Heart right ventricle (tissue), 16 donors: ENCODE measurements at regions not wholly inside any gene's neighbourhood (a gene's known extent, or its start where the extent isn't known, plus 50 kb on each side); places are given as distances from the start of the nearest gene placed in this dataset.

Source experiments
- ATAC-seq, 8 donors: fragments of 200-7000 bp; cut with Tn5 transposase; one replicate each; pipeline ENCODE4 v1.9.1; 2020; ENCODE audit warnings: mild to moderate bottlenecking in 8 of 8, moderate library complexity in 8 of 8, moderate number of reproducible peaks in 1 of 8
- DNase-seq, 2 donors: peaks; one replicate each; pipeline ENCODE4 v3.0.0-alpha.2; 2020
- H3K27ac ChIP-seq, 10 donors: fragments of 200-600 bp; sonication (generic) in 2 of 10; one replicate each; pipeline versions ENCODE4 v1.5.0 to v1.8.0; 2020 to 2022; ENCODE audit warnings: mild to moderate bottlenecking in 3 of 10
- H3K27me3 ChIP-seq, 7 donors: fragments of 200-600 bp; one replicate each; pipeline ENCODE4 v1.8.0; 2021 to 2022; ENCODE audit warnings: mild to moderate bottlenecking in 2 of 7
- H3K36me3 ChIP-seq, 9 donors: fragments of 200-600 bp; sonication (generic) in 1 of 9; one replicate each; pipeline versions ENCODE4 v1.5.0 to v1.8.0; 2020 to 2022; ENCODE audit warnings: mild to moderate bottlenecking in 2 of 9
- H3K4me1 ChIP-seq, 9 donors: fragments of 200-600 bp; sonication (generic) in 1 of 9; one replicate each; pipeline versions ENCODE4 v1.5.0 to v1.8.0; 2020 to 2022; ENCODE audit warnings: mild to moderate bottlenecking in 4 of 9
- H3K4me3 ChIP-seq, 10 donors: fragments of 200-600 bp; sonication (generic) in 2 of 10; one replicate each; pipeline versions ENCODE4 v1.5.0 to v1.8.0; 2020 to 2022; ENCODE audit warnings: mild to moderate bottlenecking in 7 of 10, moderate library complexity in 2 of 10
- H3K9me3 ChIP-seq, 11 donors: fragments of 200-600 bp in 10 of 11; sonication (generic) in 2 of 11; one replicate each; pipeline versions ENCODE4 v1.5.0 to v1.8.0; 2013 to 2022; ENCODE audit warnings: mild to moderate bottlenecking in 2 of 11, control low read depth in 1 of 11, moderate library complexity in 1 of 11
- WGBS, 2 donors: extraction: QIAGEN DNeasy Blood & Tissue Kit; methylation state at CpG; one replicate each; pipeline ENCODE4 v1.1.7; 2013; ENCODE audit warnings: inconsistent platforms in 1 of 2; 5-methylcytosine and 5-hydroxymethylcytosine counted together
- intact Hi-C, 10 donors: fragments of 100-400 bp; cut with DNase I; formaldehyde crosslinking; loops; one replicate each; pipeline versions ENCODE4 v1.11.1 to v1.14.2; 2022
- TF ChIP-seq, protein P1 (sequence below), 9 donors: fragments of 200-600 bp; sonication (generic) in 2 of 9; IDR thresholded peaks; one replicate each; pipeline versions ENCODE4 v1.5.0 to v1.8.0; 2021 to 2022; ENCODE audit warnings: antibody characterized with exemption in 9 of 9, mild to moderate bottlenecking in 5 of 9, moderate library complexity in 1 of 9
- donor health status: Arrhythmogenic right ventricular cardiomyopathy.
- donor health status: ischemic (EF 13 %, LVEDD 7.1; RV severe dilation, severe dysfunction).
- donor health status: healthy with polysubstance abuse.
- donor health status: DM: no; HTN: yes; CAD: no.
- donor health status: DM: no; HTN: no; CAD: no.
- donor health status: ischemic (EF 25% LVEDD 6.9; RV normal size, moderate dysfunction).
- donor health status: ischemic (EF 25% LVEDD 5.7; RV mildly dilated, moderate dysfunction).
- donor health status: healthy.
- donor health status: DM: yes; HTN: yes; CAD: no.
- donor health status: Ischemic cardiomyopathy.
- donor health status: ischemic (EF 35%, LVEDD 5.7; RV mildly dilated, moderate dysfunction).
- donor health status: nonischemic (EF 11% LVEDD 7.7; RV severe dilation, severe dysfunction).
- donor health status: DM: yes; HTN: yes; CAD: no.
- donor health status: PGD.
- donor health status: ischemic (EF 29% LVEDD 5.4; RV normal size, mild dysfunction).
- donor health status: nonischemic (EF 23%, LVEDD 6.1; RV moderate dilation, normal function).

DNA sequence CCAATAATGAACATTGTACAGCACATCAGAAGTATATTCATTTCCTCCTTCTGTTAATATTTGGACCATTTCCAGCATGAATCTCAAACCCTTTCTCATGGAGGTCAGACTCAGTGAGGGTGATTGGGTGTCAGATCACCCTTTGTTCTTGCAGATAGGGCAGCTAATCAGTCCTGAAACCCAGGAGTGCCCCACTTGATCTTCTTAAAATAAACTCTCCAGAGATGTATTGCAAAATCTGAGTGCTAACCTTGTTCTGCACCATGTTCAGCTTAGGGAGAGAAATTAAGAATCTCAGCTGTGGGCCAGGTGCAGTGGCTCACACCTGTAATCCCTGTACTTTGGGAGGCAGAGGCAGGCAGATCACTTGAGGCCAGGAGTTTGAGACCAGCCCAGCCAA, 869.4 kb downstream of the TYW1 start:
- H3K4me3 ChIP-seq: no peak overlapping the region
- no peak overlapping the region for H3K27ac ChIP-seq
- intact Hi-C loops: no loop called here
- no peaks in the 10 kb centered on the region for H3K36me3 ChIP-seq
- DNase-seq (no peak), ATAC-seq (peak in 1 of 8 donors; percentile 41)
- TF ChIP-seq, protein P1, sequence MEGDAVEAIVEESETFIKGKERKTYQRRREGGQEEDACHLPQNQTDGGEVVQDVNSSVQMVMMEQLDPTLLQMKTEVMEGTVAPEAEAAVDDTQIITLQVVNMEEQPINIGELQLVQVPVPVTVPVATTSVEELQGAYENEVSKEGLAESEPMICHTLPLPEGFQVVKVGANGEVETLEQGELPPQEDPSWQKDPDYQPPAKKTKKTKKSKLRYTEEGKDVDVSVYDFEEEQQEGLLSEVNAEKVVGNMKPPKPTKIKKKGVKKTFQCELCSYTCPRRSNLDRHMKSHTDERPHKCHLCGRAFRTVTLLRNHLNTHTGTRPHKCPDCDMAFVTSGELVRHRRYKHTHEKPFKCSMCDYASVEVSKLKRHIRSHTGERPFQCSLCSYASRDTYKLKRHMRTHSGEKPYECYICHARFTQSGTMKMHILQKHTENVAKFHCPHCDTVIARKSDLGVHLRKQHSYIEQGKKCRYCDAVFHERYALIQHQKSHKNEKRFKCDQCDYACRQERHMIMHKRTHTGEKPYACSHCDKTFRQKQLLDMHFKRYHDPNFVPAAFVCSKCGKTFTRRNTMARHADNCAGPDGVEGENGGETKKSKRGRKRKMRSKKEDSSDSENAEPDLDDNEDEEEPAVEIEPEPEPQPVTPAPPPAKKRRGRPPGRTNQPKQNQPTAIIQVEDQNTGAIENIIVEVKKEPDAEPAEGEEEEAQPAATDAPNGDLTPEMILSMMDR (IDR thresholded peaks at IDR 0.05): no peak
- H3K9me3 ChIP-seq: peaks cover 0 to 29% (median 6%) of the 10 kb centered on the region in 11 donors
- peaks cover 0 to 3% (median 0%) of the 10 kb centered on the region in 7 donors for H3K27me3 ChIP-seq
- H3K4me1 ChIP-seq: no peaks in the 10 kb centered on the region

DNA sequence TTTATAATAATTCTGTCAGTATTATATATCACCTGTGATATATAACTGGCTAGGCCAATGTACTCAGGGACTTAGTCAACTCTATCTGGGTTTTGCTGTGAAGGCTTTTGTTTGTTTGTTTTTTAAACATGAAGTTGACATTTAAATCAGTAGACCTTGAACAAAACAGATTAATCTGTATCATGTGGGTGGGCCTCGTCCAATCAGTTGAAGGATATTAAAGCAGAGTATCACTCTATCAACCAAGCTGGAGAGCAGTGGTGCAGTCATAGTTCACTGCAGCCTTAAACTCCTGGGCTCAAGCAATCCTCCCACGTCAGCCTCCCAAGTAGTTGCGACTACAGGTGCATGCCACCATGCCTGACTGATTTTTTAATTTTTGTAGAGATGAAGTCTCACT, 870.2 kb downstream of the TYW1 start:
- peaks cover 0 to 3% (median 0%) of the 10 kb centered on the region in 7 donors for H3K27me3 ChIP-seq
- H3K36me3 ChIP-seq: no peaks in the 10 kb centered on the region
- TF ChIP-seq, protein P1 (IDR thresholded peaks at IDR 0.05): no peak
- no peak overlapping the region for H3K4me3 ChIP-seq
- intact Hi-C loops: no loop called here
- no peak overlapping the region for H3K27ac ChIP-seq
- peaks cover 0 to 22% (median 2%) of the 10 kb centered on the region in 11 donors for H3K9me3 ChIP-seq
- no peak for ATAC-seq
- no peak for DNase-seq
- 88 to 91% methylated on average over 3 of the region's 3 CpGs for WGBS, 2 donors
- H3K4me1 ChIP-seq: no peaks in the 10 kb centered on the region

DNA sequence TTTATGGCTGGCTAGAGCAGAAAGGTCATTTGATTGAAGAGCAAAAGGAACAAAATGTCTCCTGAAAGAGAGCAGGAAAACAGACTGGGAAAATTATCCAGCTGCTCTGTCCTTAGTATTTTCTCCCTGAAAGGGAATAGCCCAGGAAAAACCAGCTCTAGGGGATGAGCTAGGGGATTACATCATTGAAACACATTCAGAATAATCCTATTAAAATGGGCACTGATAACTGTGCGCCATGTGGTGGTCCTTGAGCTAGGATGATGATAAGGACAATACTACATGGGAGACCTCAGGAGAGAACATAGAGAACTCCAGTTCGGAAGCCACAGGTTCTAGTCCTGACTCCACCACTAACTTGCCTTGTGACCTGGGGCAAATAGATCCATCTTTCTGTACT, 873.8 kb downstream of the TYW1 start:
- H3K4me1 ChIP-seq: no peaks in the 10 kb centered on the region
- no peak for ATAC-seq
- H3K27me3 ChIP-seq: peaks cover 0 to 12% (median 0%) of the 10 kb centered on the region in 7 donors
- no peak overlapping the region for H3K27ac ChIP-seq
- no peaks in the 10 kb centered on the region for H3K36me3 ChIP-seq
- intact Hi-C loops: no loop called here
- H3K4me3 ChIP-seq: no peak overlapping the region
- 75 to 76% methylated on average over 2 of the region's 2 CpGs for WGBS, 2 donors
- no peak for DNase-seq
- TF ChIP-seq, protein P1 (IDR thresholded peaks at IDR 0.05): no peak
- peaks cover 0 to 11% (median 0%) of the 10 kb centered on the region in 11 donors for H3K9me3 ChIP-seq

DNA sequence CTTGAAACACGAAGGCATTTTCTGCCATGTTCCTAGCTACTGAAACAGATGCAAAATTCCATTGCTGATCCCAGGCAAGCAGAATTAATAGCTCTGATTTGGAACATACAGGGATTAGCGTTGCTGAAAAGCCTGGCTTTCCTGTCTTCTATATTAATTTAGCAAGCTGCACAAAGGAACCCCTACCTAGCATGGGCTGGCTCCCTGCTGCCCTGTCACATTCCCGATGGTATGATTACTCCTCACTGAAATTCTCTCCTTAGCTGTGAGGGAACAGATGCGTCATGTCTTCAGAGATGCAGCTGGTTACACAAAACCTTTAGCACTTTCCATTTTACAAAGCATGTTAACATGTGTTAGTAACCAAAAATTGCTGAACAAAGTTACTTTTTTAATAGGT, 878.9 kb downstream of the TYW1 start:
- peaks cover 0 to 34% (median 0%) of the 10 kb centered on the region in 7 donors for H3K27me3 ChIP-seq
- DNase-seq (no peak), ATAC-seq (no peak)
- H3K9me3 ChIP-seq: peaks cover 0 to 14% (median 0%) of the 10 kb centered on the region in 11 donors
- TF ChIP-seq, protein P1 (IDR thresholded peaks at IDR 0.05): no peak
- H3K4me3 ChIP-seq: no peak overlapping the region
- H3K4me1 ChIP-seq: no peaks in the 10 kb centered on the region
- no peaks in the 10 kb centered on the region for H3K36me3 ChIP-seq
- H3K27ac ChIP-seq: no peak overlapping the region
- intact Hi-C loops: no loop called here
- 57 to 61% methylated on average over 4 of the region's 4 CpGs for WGBS, 2 donors
